ENCODE measurements at regions not wholly inside any gene's neighbourhood (a gene's known extent, or its start where the extent isn't known, plus 50 kb on each side); places are given as distances from the start of the nearest gene placed in this dataset.

DNA sequence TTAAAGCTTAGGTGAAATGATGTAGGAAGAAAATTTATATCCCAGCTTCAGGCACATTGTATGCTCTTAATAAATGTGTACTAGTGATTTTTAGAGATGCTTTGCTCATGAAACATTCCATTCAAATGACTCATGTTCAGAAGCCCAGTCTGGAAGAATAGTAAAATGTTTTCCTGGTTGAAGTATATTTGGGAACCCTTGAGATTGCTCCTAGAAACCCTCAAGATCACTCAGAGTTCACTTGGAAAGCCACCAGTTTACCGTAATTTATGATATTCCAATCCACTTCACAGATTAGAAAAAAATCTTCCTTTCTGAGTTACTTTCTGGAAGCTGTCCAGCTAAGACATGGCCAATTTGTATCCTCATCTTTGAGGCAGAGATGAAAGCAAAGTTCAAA lies 186.4 kb downstream of the SYT10 start:
- TF ChIP-seq, protein P1, sequence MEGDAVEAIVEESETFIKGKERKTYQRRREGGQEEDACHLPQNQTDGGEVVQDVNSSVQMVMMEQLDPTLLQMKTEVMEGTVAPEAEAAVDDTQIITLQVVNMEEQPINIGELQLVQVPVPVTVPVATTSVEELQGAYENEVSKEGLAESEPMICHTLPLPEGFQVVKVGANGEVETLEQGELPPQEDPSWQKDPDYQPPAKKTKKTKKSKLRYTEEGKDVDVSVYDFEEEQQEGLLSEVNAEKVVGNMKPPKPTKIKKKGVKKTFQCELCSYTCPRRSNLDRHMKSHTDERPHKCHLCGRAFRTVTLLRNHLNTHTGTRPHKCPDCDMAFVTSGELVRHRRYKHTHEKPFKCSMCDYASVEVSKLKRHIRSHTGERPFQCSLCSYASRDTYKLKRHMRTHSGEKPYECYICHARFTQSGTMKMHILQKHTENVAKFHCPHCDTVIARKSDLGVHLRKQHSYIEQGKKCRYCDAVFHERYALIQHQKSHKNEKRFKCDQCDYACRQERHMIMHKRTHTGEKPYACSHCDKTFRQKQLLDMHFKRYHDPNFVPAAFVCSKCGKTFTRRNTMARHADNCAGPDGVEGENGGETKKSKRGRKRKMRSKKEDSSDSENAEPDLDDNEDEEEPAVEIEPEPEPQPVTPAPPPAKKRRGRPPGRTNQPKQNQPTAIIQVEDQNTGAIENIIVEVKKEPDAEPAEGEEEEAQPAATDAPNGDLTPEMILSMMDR (IDR thresholded peaks at IDR 0.05): no peak
- TF ChIP-seq POLR2A (IDR thresholded peaks at IDR 0.05): no peak
